Tibial artery (tissue), 4 donors: ENCODE measurements at regions not wholly inside any gene's neighbourhood (a gene's known extent, or its start where the extent isn't known, plus 50 kb on each side); places are given as distances from the start of the nearest gene placed in this dataset.

Experiments
- DNase-seq, 2 donors: peaks; one replicate each; pipeline ENCODE4 v3.0.0-alpha.2; 2019
- H3K27ac ChIP-seq, 2 donors: fragments of 200-600 bp; sonication (generic) in 1 of 2; 1 replicate in 1 of 2; 2 replicates in 1 of 2; pipeline ENCODE4 v1.5.1; 2018 to 2019; ENCODE audit warnings: mild to moderate bottlenecking in 1 of 2
- H3K27me3 ChIP-seq, 2 donors: fragments of 200-600 bp; sonication (generic) in 1 of 2; one replicate each; pipeline versions ENCODE4 v1.5.1 to v1.6.0; 2016 to 2019
- H3K36me3 ChIP-seq, 3 donors: fragments of 200-600 bp; sonication (generic) in 2 of 3; one replicate each; pipeline ENCODE4 v1.5.1; 2016 to 2019; ENCODE audit warnings: mild to moderate bottlenecking in 2 of 3
- H3K4me1 ChIP-seq, 4 donors: fragments of 200-600 bp; sonication (generic) in 2 of 4; 1 replicate in 3 of 4; 2 replicates in 1 of 4; pipeline ENCODE4 v1.5.1; 2016 to 2019
- H3K4me3 ChIP-seq, 2 donors: fragments of 200-600 bp; sonication (generic) in 1 of 2; 1 replicate in 1 of 2; 2 replicates in 1 of 2; pipeline ENCODE4 v1.5.1; 2018 to 2019; ENCODE audit warnings: mild to moderate bottlenecking in 2 of 2
- H3K9me3 ChIP-seq, 3 donors: fragments of 200-600 bp; sonication (generic) in 1 of 3; one replicate each; pipeline ENCODE4 v1.5.1; 2016 to 2019
- intact Hi-C: fragments of 100-400 bp; cut with DNase I; formaldehyde crosslinking; loops from one replicate; pipeline ENCODE4 v1.15.0; 2023; ENCODE audit warnings: low total_unique reads
- TF ChIP-seq, protein P1 (sequence below), 2 experiments: fragments of 200-600 bp in 1 of 2; fragments of 450-650 bp in 1 of 2; IDR thresholded peaks; one replicate each; pipeline ENCODE4 v1.5.1; 2017 to 2019; ENCODE audit warnings: antibody characterized with exemption in 2 of 2, mild to moderate bottlenecking in 1 of 2, moderate library complexity in 1 of 2

DNA sequence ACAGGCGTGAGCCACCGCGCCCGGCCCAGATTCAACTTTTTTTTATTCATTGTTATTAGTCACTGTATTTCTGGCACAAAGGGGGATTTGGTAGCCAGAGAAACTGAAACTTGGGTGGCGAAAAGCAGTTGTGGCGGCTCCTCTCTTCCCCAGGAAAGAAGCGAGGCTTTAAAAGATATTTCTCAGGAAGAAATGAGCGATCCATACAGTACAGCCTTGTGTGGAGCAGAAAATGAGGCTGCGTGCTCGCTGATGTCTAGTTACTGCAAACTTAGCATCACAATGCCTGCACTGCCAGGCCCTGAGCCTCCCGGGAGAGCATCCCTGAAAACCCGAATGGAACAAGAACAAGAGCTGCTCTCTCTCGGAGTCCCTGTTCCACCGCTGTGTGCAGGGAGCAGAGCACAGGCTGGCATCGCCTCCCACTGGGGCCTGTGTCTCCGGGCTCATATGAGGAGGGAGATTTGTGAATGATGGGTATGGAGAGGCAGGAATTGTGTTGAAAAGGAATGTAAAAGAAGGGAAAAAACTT lies 234.0 kb downstream of the ZNF516 start:
- TF ChIP-seq, protein P1, sequence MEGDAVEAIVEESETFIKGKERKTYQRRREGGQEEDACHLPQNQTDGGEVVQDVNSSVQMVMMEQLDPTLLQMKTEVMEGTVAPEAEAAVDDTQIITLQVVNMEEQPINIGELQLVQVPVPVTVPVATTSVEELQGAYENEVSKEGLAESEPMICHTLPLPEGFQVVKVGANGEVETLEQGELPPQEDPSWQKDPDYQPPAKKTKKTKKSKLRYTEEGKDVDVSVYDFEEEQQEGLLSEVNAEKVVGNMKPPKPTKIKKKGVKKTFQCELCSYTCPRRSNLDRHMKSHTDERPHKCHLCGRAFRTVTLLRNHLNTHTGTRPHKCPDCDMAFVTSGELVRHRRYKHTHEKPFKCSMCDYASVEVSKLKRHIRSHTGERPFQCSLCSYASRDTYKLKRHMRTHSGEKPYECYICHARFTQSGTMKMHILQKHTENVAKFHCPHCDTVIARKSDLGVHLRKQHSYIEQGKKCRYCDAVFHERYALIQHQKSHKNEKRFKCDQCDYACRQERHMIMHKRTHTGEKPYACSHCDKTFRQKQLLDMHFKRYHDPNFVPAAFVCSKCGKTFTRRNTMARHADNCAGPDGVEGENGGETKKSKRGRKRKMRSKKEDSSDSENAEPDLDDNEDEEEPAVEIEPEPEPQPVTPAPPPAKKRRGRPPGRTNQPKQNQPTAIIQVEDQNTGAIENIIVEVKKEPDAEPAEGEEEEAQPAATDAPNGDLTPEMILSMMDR (IDR thresholded peaks at IDR 0.05): no peak
- no peak for DNase-seq

DNA sequence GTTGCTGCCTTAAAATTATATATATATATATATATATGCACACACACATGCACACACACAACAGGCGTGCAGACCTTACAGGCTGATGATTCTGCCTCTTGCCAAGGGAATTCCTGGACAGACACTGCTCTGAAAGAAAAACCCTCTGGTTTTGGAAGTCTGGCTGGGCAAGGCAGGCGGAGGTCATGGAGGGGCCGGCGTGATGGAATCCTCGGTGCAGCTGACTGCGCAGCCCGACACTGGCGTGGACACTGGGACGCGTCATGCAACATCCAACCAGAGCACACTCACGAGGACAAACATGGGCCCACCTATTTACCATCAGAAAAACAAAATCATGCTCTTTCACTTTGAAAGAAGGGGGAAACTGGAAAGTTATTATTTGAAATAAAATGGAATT lies 235.3 kb downstream of the ZNF516 start:
- no peak overlapping the region for H3K4me3 ChIP-seq
- DNase-seq: no peak
- TF ChIP-seq, protein P1 (IDR thresholded peaks at IDR 0.05): no peak
- no peaks in the 10 kb centered on the region for H3K36me3 ChIP-seq
- no peak overlapping the region for H3K27ac ChIP-seq
- peaks cover 0 to 3% of the 10 kb centered on the region in 2 donors for H3K27me3 ChIP-seq
- peaks cover 0 to 14% (median under 1%) of the 10 kb centered on the region in 4 donors for H3K4me1 ChIP-seq
- H3K9me3 ChIP-seq: no peaks in the 10 kb centered on the region
- intact Hi-C loops: no loop called here

More for the DNA sequence above, 234.0 kb downstream of the ZNF516 start:
- no peaks in the 10 kb centered on the region for H3K36me3 ChIP-seq
- no peaks in the 10 kb centered on the region for H3K9me3 ChIP-seq
- no peak overlapping the region for H3K4me3 ChIP-seq
- H3K4me1 ChIP-seq: peaks cover 0 to 25% (median 10%) of the 10 kb centered on the region in 4 donors
- H3K27me3 ChIP-seq: peaks cover 0 to 3% of the 10 kb centered on the region in 2 donors
- intact Hi-C loops: no loop called here
- H3K27ac ChIP-seq: no peak overlapping the region

DNA sequence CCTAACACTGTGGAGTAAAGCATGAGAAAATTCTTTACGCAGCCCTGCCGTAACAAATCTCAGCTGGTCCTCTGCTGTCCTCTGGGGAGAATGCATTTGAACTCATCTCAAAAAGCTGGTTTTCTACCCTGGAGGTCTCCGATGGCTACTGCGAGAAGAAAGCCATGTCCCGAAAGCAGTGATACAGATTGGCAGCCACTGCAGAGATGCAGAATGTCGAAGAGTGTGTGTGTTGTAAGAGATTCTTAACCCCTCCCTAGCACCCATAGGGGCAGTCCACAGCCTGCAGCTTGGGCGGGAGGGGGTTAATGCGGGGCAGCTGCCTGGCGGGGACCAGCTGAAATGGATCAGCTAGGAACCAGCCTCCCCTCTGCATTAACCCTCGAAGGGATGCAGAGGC lies 235.9 kb downstream of the ZNF516 start:
- intact Hi-C loops: no loop called here
- TF ChIP-seq, protein P1 (IDR thresholded peaks at IDR 0.05): no peak
- H3K4me3 ChIP-seq: no peak overlapping the region

DNA sequence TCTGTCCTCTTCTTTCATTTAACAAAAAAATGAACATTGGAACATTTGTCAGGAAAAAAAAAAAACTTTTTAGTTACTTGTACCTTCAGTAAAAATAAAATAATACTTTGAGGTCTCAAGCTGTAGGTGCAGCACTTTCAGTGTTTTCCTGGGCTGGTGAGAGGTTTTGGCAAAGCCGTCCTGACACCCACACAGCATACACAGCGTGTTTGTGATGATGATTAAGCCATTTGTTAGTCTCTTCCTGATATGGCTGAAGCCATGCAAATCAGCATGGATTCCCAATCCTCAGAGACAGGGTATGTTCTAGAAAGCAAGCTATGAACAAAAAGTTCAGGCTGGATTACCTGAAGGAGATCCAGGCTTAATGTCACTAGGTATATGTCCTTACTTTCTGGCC lies 236.8 kb downstream of the ZNF516 start:
- H3K36me3 ChIP-seq: no peaks in the 10 kb centered on the region
- DNase-seq: no peak
- no peaks in the 10 kb centered on the region for H3K9me3 ChIP-seq
- H3K4me3 ChIP-seq: no peak overlapping the region
- intact Hi-C loops: no loop called here
- H3K27me3 ChIP-seq: peaks cover 0 to 3% of the 10 kb centered on the region in 2 donors
- H3K27ac ChIP-seq: no peak overlapping the region
- peaks cover 0 to 9% (median 0%) of the 10 kb centered on the region in 4 donors for H3K4me1 ChIP-seq
- TF ChIP-seq, protein P1 (IDR thresholded peaks at IDR 0.05): no peak

More for the DNA sequence above, 235.9 kb downstream of the ZNF516 start:
- Histone ChIP-seq H3K4me1 (peaks cover 0 to 9% (median 0%) of the 10 kb centered on the region in 4 donors), H3K9me3 (no peaks in the 10 kb centered on the region), H3K36me3 (no peaks in the 10 kb centered on the region), H3K27ac (no peak overlapping the region), H3K27me3 (peaks cover 0 to 3% of the 10 kb centered on the region in 2 donors)
- DNase-seq: no peak

DNA sequence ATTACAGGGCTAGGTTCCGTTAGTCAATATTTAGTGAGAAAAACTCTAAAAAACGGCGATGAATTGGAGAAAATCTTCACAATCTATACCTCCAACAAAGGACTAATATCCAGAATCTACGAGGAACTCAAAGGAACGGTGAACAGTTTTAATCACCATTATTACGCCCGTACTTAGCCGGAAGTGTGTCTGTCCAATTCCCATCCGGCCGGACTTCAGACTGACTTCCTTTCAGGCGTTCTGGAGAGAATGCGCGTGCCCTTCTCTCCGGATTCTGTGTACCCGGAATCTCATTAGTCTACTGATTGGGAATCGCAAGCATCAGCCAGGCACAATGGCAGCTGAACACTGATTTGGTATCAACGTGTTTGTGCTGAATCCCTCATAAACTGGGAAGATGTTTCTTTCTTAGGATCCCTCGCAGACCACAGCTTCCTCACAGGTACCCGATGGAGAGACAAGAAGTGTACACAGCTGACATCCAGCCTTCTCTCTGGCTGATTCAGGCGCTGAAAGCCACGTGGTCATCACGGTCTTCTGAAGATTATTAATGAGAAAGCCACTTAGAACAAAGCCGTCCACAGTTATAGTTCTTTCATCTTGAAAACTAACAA lies 239.9 kb downstream of the ZNF516 start:
- H3K4me1 ChIP-seq: peaks cover 0 to 9% (median 0%) of the 10 kb centered on the region in 4 donors
- no peak overlapping the region for H3K27ac ChIP-seq
- DNase-seq: no peak
- no peaks in the 10 kb centered on the region for H3K36me3 ChIP-seq
- TF ChIP-seq, protein P1 (IDR thresholded peaks at IDR 0.05): no peak
- no peaks in the 10 kb centered on the region for H3K9me3 ChIP-seq
- intact Hi-C loops: no loop called here
- no peak overlapping the region for H3K4me3 ChIP-seq
- H3K27me3 ChIP-seq: peaks cover 0 to 3% of the 10 kb centered on the region in 2 donors
